HepG2 (cell line): ENCODE measurements at regions not wholly inside any gene's neighbourhood (a gene's known extent, or its start where the extent isn't known, plus 50 kb on each side); places are given as distances from the start of the nearest gene placed in this dataset.
A peak's percentile ranks its signal among the peaks of the same experiment; 100 is the strongest.

Experiments used
- DNMT3B ChIP-seq: conservative IDR thresholded peaks from 2 replicates; pipeline ENCODE4 v1.6.1; 2016; ENCODE audit warnings: missing biosample characterization, control low read depth
- E2F1 ChIP-seq: sonication (generic); formaldehyde crosslinking; IDR thresholded peaks from 2 replicates; pipeline ENCODE4 v1.5.0; 2020; ENCODE audit warnings: missing genetic modification reagents
- ERF ChIP-seq: IDR thresholded peaks from 2 replicates; pipeline ENCODE4 v1.6.1; 2018; ENCODE audit warnings: missing biosample characterization, missing genetic modification reagents
- HMG20A ChIP-seq: IDR thresholded peaks from 2 replicates; pipeline ENCODE4 v1.6.1; 2016; ENCODE audit warnings: borderline replicate concordance
- HOXA9 ChIP-seq: sonication (generic); formaldehyde crosslinking; IDR thresholded peaks from 2 replicates; pipeline ENCODE4 v1.8.1; 2022; ENCODE audit warnings: missing genetic modification reagents, mild to moderate bottlenecking, moderate library complexity, borderline replicate concordance
- KLF13 ChIP-seq: sonication (generic); formaldehyde crosslinking; IDR thresholded peaks from 2 replicates; pipeline ENCODE4 v1.4.0; 2020; ENCODE audit warnings: mild to moderate bottlenecking, missing genetic modification reagents
- NFE2 ChIP-seq: sonication (generic); formaldehyde crosslinking; IDR thresholded peaks from 2 replicates; pipeline ENCODE4 v1.4.0; 2020; ENCODE audit warnings: missing genetic modification reagents
- NR2F1 ChIP-seq, 2 experiments: fragments of 450-650 bp in 1 of 2; formaldehyde crosslinking in 1 of 2; IDR thresholded peaks; 2 replicates each; pipeline versions ENCODE4 v1.5.0 to v1.6.1; 2016 to 2020; ENCODE audit warnings: mild to moderate bottlenecking in 1 of 2, missing compliant biosample characterization in 1 of 2, missing genetic modification reagents in 1 of 2, moderate library complexity in 1 of 2
- SKIL ChIP-seq: sonication (generic); formaldehyde crosslinking; IDR thresholded peaks from 2 replicates; pipeline ENCODE4 v1.8.0; 2022; ENCODE audit warnings: missing genetic modification reagents, mild to moderate bottlenecking, moderate library complexity, borderline replicate concordance
- SMAD1 ChIP-seq: sonication (generic); formaldehyde crosslinking; IDR thresholded peaks from 2 replicates; pipeline ENCODE4 v1.4.0; 2020; ENCODE audit warnings: missing genetic modification reagents, low read depth, mild to moderate bottlenecking, borderline replicate concordance
- SNAPC4 ChIP-seq: sonication (generic); formaldehyde crosslinking; IDR thresholded peaks from 2 replicates; pipeline ENCODE4 v1.4.0; 2020; ENCODE audit warnings: mild to moderate bottlenecking, missing genetic modification reagents
- SNAPC5 ChIP-seq: sonication (generic); formaldehyde crosslinking; IDR thresholded peaks from 2 replicates; pipeline ENCODE4 v1.8.1; 2023; ENCODE audit warnings: mild to moderate bottlenecking, missing genetic modification reagents, borderline replicate concordance
- U2AF2 ChIP-seq: fragments of 200-400 bp; formaldehyde crosslinking; IDR thresholded peaks from 2 replicates; pipeline ENCODE4 v1.6.1; 2017; ENCODE audit warnings: low read depth, mild to moderate bottlenecking, low read length
- YY1 ChIP-seq: IDR thresholded peaks from 2 replicates; pipeline ENCODE4 v1.6.1; 2011; ENCODE audit warnings: low read length, low read depth, moderate library complexity, mild to moderate bottlenecking; ENCODE audit not compliant: insufficient read depth, insufficient replicate concordance
- ZNF121 ChIP-seq: sonication (generic); formaldehyde crosslinking; IDR thresholded peaks from 2 replicates; pipeline ENCODE4 v1.5.0; 2020; ENCODE audit warnings: mild to moderate bottlenecking, missing genetic modification reagents
- ZNF205 ChIP-seq: IDR thresholded peaks from 2 replicates; pipeline ENCODE4 v1.6.1; 2018; ENCODE audit warnings: missing biosample characterization, missing genetic modification reagents
- ZNF460 ChIP-seq: sonication (generic); formaldehyde crosslinking; IDR thresholded peaks from 2 replicates; pipeline ENCODE4 v1.5.1; 2020; ENCODE audit warnings: missing genetic modification reagents, mild to moderate bottlenecking, borderline replicate concordance
- ZNF513 ChIP-seq: sonication (generic); formaldehyde crosslinking; conservative IDR thresholded peaks from 2 replicates; pipeline ENCODE4 v1.5.0; 2020; ENCODE audit warnings: missing genetic modification reagents

- TF ChIP-seq KLF13 (CRISPR knock-in tag): no peak
- no peak for TF ChIP-seq SNAPC4 (CRISPR knock-in tag)
- TF ChIP-seq SNAPC5 (CRISPR knock-in tag): 0 out of 2 replicates have a peak, but pooled peaks have one; percentile 36
- TF ChIP-seq HOXA9 (CRISPR knock-in tag): no peak
- no peak for TF ChIP-seq E2F1
- TF ChIP-seq YY1: peak; percentile 38
- TF ChIP-seq SMAD1 (CRISPR knock-in tag): no peak
- no peak for TF ChIP-seq NR2F1 (CRISPR knock-in tag; IDR thresholded peaks at IDR 0.05)
- peak; percentile 47; the same call in 1 of the 2 replicates for TF ChIP-seq ERF (CRISPR knock-in tag)
- no peak for TF ChIP-seq SKIL
- TF ChIP-seq ZNF205 (CRISPR knock-in tag): peak; percentile 72; the same call in 1 of the 2 replicates
- no peak for TF ChIP-seq ZNF460 (CRISPR knock-in tag)
- no peak for TF ChIP-seq NFE2 (CRISPR knock-in tag)
- TF ChIP-seq ZNF121 (CRISPR knock-in tag): 0 out of 2 replicates have a peak, but pooled peaks have one; percentile 15
- no peak for TF ChIP-seq U2AF2
- TF ChIP-seq ZNF513 (CRISPR knock-in tag): no peak
- TF ChIP-seq DNMT3B: 0 out of 2 replicates have a peak, but pooled peaks have one; percentile 45
- peak; percentile 55; the same call in 1 of the 2 replicates for TF ChIP-seq HMG20A (CRISPR knock-in tag)
Measured at GRCh38 chr2:190812506-190813294, 67.9 kb upstream of the GLS start (continued).
